Astrocyte (in vitro differentiated cells and primary cell): ENCODE measurements at regions not wholly inside any gene's neighbourhood (a gene's known extent, or its start where the extent isn't known, plus 50 kb on each side); places are given as distances from the start of the nearest gene placed in this dataset.

Experiments
- DNase-seq: peaks from one replicate; pipeline ENCODE4 v3.0.0-alpha.2; 2010; ENCODE audit warnings: low read depth
- FAIRE-seq: peaks from 2 replicates; lab custom pipeline; 2011; peaks lifted over from hg19 to GRCh38; lab: Jason Lieb, UNC
- H2AFZ ChIP-seq: 2 replicates; pipeline ENCODE4 v1.6.0; 2012; ENCODE audit warnings: low read depth, low read length, inconsistent platforms
- H3K27ac ChIP-seq: 2 replicates; pipeline ENCODE4 v1.5.1; 2011; ENCODE audit warnings: low read depth, low read length, inconsistent platforms
- H3K27me3 ChIP-seq: 2 replicates; pipeline ENCODE4 v1.6.0; 2011; ENCODE audit warnings: low read length, inconsistent platforms; ENCODE audit not compliant: insufficient read depth
- H3K36me3 ChIP-seq: 2 replicates; pipeline ENCODE4 v1.5.1; 2011; ENCODE audit warnings: low read length, inconsistent platforms; ENCODE audit not compliant: insufficient read depth
- H3K4me1 ChIP-seq: 2 replicates; pipeline ENCODE4 v1.5.1; 2011; ENCODE audit warnings: low read length, inconsistent platforms; ENCODE audit not compliant: insufficient read depth
- H3K4me2 ChIP-seq: 2 replicates; pipeline ENCODE4 v1.6.0; 2012; ENCODE audit warnings: low read length, inconsistent platforms
- H3K4me3 ChIP-seq: 2 replicates; pipeline ENCODE4 v1.5.1; 2011; ENCODE audit warnings: low read depth, mild to moderate bottlenecking, low read length, inconsistent platforms; ENCODE audit not compliant: insufficient read depth
- H3K79me2 ChIP-seq: 2 replicates; pipeline ENCODE4 v1.6.0; 2012; ENCODE audit warnings: mild to moderate bottlenecking, low read length, inconsistent platforms; ENCODE audit not compliant: insufficient read depth
- H3K9ac ChIP-seq: 2 replicates; pipeline ENCODE4 v1.6.0; 2012; ENCODE audit warnings: mild to moderate bottlenecking, low read length, inconsistent platforms
- H3K9me3 ChIP-seq: 2 replicates; pipeline ENCODE4 v1.5.1; 2012; ENCODE audit warnings: low read depth, mild to moderate bottlenecking, low read length, inconsistent platforms; ENCODE audit not compliant: insufficient read depth
- H4K20me1 ChIP-seq: 2 replicates; pipeline ENCODE4 v1.6.0; 2012; ENCODE audit warnings: low read length, inconsistent platforms; ENCODE audit not compliant: insufficient read depth
- H3K27ac Mint-ChIP-seq: one replicate; pipeline ENCODE4 v1.8.0; 2021; ENCODE audit warnings: mild to moderate bottlenecking, mixed read lengths; ENCODE audit not compliant: unreplicated experiment
- H3K27me3 Mint-ChIP-seq: one replicate; pipeline ENCODE4 v1.8.0; 2021; ENCODE audit warnings: low read depth, mixed read lengths; ENCODE audit not compliant: unreplicated experiment
- H3K36me3 Mint-ChIP-seq: one replicate; pipeline ENCODE4 v1.8.0; 2021; ENCODE audit warnings: low read depth, mixed read lengths; ENCODE audit not compliant: unreplicated experiment
- H3K4me1 Mint-ChIP-seq: one replicate; pipeline ENCODE4 v1.8.0; 2021; ENCODE audit warnings: low read depth, mixed read lengths; ENCODE audit not compliant: unreplicated experiment
- H3K4me3 Mint-ChIP-seq: one replicate; pipeline ENCODE4 v1.8.0; 2021; ENCODE audit warnings: mild to moderate bottlenecking, moderate library complexity, mixed read lengths; ENCODE audit not compliant: unreplicated experiment
- H3K9me3 Mint-ChIP-seq: one replicate; pipeline ENCODE4 v1.8.0; 2021; ENCODE audit warnings: mild to moderate bottlenecking, mixed read lengths; ENCODE audit not compliant: unreplicated experiment
- EZH2 ChIP-seq: IDR thresholded peaks from 2 replicates; pipeline ENCODE4 v1.6.1; 2012; ENCODE audit warnings: mild to moderate bottlenecking, low read length, inconsistent platforms; ENCODE audit not compliant: insufficient read depth
- TF ChIP-seq, protein P1 (sequence below): IDR thresholded peaks from 2 replicates; pipeline ENCODE4 v1.5.1; 2011; ENCODE audit warnings: low read depth, mild to moderate bottlenecking, inconsistent platforms, low read length, moderate library complexity; ENCODE audit not compliant: insufficient read depth

DNA sequence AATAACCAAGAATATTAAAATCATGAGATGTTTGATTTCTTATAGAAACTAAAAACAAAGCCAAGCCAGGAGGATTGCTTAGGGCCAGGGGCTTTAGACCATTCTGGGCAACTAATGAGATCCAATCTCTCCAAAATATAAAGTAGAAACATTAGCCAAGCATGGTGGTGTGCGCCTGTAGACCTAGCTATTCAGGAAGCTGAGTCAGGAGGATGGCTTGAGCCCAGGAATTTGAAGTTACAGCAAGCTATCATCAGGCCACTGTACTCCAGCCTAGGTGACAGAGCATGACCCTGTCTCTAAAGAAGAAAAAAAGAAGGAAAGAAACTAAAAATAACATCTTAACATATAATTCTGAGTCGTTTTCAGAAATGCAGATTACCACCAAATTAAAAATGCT, 96.7 kb downstream of the NAF1 start:
- Mint-ChIP-seq H3K27me3 (no peaks in the 10 kb centered on the region), H3K9me3 (peaks cover 2% of the 10 kb centered on the region), H3K4me3 (no peak overlapping the region), H3K27ac (no peak overlapping the region), H3K36me3 (no peaks in the 10 kb centered on the region), H3K4me1 (peaks cover 9% of the 10 kb centered on the region)
- H3K36me3 ChIP-seq = no peaks in the 10 kb centered on the region
- H3K4me3 ChIP-seq = no peak overlapping the region
- TF ChIP-seq, protein P1, sequence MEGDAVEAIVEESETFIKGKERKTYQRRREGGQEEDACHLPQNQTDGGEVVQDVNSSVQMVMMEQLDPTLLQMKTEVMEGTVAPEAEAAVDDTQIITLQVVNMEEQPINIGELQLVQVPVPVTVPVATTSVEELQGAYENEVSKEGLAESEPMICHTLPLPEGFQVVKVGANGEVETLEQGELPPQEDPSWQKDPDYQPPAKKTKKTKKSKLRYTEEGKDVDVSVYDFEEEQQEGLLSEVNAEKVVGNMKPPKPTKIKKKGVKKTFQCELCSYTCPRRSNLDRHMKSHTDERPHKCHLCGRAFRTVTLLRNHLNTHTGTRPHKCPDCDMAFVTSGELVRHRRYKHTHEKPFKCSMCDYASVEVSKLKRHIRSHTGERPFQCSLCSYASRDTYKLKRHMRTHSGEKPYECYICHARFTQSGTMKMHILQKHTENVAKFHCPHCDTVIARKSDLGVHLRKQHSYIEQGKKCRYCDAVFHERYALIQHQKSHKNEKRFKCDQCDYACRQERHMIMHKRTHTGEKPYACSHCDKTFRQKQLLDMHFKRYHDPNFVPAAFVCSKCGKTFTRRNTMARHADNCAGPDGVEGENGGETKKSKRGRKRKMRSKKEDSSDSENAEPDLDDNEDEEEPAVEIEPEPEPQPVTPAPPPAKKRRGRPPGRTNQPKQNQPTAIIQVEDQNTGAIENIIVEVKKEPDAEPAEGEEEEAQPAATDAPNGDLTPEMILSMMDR = no peak
- TF ChIP-seq EZH2 = no peak
- H3K9ac ChIP-seq = no peak overlapping the region
- H4K20me1 ChIP-seq = no peaks in the 10 kb centered on the region
- H3K27me3 ChIP-seq = no peaks in the 10 kb centered on the region
- H3K27ac ChIP-seq = no peak overlapping the region
- no peak overlapping the region for H2AFZ ChIP-seq
- no peak for FAIRE-seq
- H3K4me2 ChIP-seq = no peak overlapping the region
- no peak for DNase-seq
- H3K9me3 ChIP-seq = no peaks in the 10 kb centered on the region
- H3K4me1 ChIP-seq = no peaks in the 10 kb centered on the region
- H3K79me2 ChIP-seq = no peaks in the 10 kb centered on the region

DNA sequence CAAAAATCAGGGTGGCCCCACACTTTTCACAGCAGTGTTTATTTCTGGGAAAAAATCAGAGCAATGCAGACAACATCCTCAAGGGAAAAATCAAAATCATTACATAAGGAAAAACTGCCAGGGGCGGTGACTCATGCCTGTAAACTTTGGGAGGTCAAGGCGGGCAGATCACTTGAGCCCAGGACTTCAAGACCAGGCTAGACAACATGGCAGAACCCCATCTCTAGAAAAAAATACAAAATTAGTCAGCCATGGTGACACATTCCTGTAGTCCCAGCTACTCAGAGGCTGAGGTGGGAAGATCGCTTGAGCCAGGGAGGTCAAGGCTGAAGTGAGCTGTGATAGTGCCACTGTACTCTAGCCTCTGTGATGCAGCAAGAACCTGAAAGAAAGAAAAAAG, 102.8 kb downstream of the NAF1 start:
- TF ChIP-seq, protein P1 = no peak
- no peak for TF ChIP-seq EZH2
- Histone ChIP-seq H3K36me3 (no peaks in the 10 kb centered on the region), H4K20me1 (no peaks in the 10 kb centered on the region), H3K4me3 (no peak overlapping the region), H3K27me3 (no peaks in the 10 kb centered on the region), H2AFZ (no peak overlapping the region), H3K27ac (no peak overlapping the region), H3K79me2 (no peaks in the 10 kb centered on the region), H3K9ac (no peak overlapping the region), H3K9me3 (no peaks in the 10 kb centered on the region), H3K4me1 (no peaks in the 10 kb centered on the region), H3K4me2 (no peak overlapping the region)
- Mint-ChIP-seq H3K36me3 (no peaks in the 10 kb centered on the region), H3K9me3 (peaks cover 2% of the 10 kb centered on the region), H3K4me1 (peaks cover 3% of the 10 kb centered on the region), H3K4me3 (no peak overlapping the region), H3K27ac (peak overlapping the region; percentile 68), H3K27me3 (no peaks in the 10 kb centered on the region)
- DNase-seq (peak; percentile 38), FAIRE-seq (no peak)

DNA sequence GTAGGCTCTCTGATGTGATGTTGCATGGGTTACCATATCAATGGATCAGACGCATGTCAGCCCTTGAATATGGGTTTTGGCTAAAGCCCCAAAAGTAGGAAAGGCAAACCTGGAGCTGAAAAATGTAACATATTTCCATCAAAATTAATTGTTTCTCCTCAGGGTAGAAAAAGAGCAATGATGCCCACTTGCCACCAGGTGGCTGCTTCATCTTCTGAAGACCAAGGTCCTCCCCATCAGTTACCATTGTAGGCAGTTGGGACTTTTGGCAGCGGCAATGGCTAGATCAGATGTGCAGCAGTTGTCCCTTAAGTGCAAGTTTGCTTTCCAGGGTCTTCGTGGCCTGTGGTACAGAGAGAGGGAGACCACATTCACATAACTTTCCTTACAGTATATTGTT, 118.2 kb downstream of the NAF1 start:
- no peaks in the 10 kb centered on the region for H3K4me1 Mint-ChIP-seq
- H3K9me3 Mint-ChIP-seq = no peaks in the 10 kb centered on the region
- Histone ChIP-seq H3K36me3 (no peaks in the 10 kb centered on the region), H3K79me2 (no peaks in the 10 kb centered on the region), H3K4me3 (no peak overlapping the region), H3K4me1 (no peaks in the 10 kb centered on the region), H3K27me3 (no peaks in the 10 kb centered on the region), H3K9ac (no peak overlapping the region), H3K4me2 (no peak overlapping the region), H4K20me1 (no peaks in the 10 kb centered on the region), H3K9me3 (no peaks in the 10 kb centered on the region), H2AFZ (no peak overlapping the region), H3K27ac (no peak overlapping the region)
- DNase-seq = peak; percentile 9
- TF ChIP-seq EZH2 = no peak
- TF ChIP-seq, protein P1 = peak; percentile 38
- no peaks in the 10 kb centered on the region for H3K36me3 Mint-ChIP-seq
- H3K4me3 Mint-ChIP-seq = no peak overlapping the region
- H3K27ac Mint-ChIP-seq = no peak overlapping the region
- FAIRE-seq = no peak
- H3K27me3 Mint-ChIP-seq = peaks cover 13% of the 10 kb centered on the region
